GM19468 (cell line): ENCODE measurements at regions not wholly inside any gene's neighbourhood (a gene's known extent, or its start where the extent isn't known, plus 50 kb on each side); places are given as distances from the start of the nearest gene placed in this dataset.

Experiments
- ATAC-seq: cut with Tn5 transposase; IDR thresholded peaks from one replicate; pipeline ENCODE4 v1.9.1; 2021; ENCODE audit warnings: mild to moderate bottlenecking, moderate library complexity, moderate number of reproducible peaks; ENCODE audit not compliant: unreplicated experiment; ENCODE audit errors: extremely low read depth

DNA sequence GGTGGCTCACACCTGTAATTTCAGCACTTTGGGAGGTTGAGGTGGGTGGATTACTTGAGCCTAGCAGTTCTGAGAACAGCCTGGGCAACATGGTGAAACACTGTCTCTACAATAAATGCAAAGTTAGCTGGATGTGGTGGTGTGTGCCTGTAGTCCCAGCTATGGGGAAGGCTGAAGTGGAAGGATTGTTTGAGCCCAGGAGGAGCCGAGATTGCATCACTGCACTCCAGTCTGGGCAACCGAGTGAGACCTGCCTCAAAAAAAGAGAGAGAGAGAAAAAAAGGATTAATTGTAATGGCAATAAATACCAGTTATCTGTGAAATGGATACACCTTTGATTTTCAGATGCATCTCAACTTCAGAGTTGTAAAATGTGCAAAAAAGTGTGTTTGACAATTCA lies 58.8 kb downstream of the SPRY1 start:
- no peak for ATAC-seq

GRCh38 chr4:123462007-123462406 lies 65.4 kb downstream of the SPRY1 start:
- ATAC-seq, result no peak

DNA sequence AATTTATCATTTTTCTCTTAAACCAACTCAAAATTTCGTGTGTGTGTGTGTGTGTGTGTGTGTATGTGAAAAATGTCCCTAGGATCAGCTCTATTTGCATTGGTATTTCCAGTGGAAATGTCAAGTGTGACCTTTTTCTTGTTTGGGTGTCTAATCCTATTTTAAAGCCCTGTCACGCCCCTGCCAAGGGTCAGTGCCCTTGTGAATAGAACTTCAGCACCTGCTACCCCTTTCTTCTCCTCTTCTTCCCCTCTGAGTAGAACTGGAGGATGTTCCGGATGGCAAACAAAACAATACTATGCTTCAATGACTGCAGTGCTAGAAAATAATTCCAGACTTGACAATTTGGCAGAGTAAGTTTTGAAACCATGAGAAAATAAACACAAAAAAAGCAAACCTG lies 67.3 kb downstream of the SPRY1 start:
- no peak for ATAC-seq

GRCh38 chr4:123465416-123465815 lies 68.8 kb downstream of the SPRY1 start:
- no peak for ATAC-seq

DNA sequence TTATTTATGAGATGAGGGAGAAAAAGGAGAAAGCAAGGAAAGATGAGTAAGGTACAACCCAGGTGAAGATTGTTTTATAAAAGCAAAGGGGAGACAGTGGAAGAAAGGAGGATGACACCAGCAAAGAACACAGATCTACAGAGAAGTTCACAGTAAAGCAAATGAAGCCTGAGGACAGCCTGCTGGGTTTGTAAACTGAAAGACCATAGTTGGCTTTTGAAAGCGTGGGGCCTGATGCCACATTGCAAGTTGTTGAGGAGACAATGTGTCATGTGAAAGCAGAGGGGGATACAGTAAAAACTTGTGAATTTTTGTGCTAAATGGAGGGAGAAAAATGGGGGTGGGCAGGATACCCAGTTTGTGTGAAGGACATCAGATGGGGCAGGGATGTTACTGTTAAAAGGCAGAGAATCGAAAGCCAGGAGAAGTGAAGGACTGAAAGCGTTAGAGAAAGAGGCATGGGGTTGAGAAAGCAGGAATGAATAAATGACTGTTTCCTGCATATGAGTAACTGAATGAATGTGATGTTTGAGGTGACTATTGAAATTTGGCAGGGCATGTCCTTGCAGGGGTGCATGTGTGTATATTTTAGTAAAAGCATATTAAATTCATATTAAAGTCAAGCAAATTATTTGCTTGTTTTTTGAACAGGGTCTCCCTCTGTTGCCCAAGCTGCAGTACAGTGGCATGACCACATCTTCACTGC lies 69.6 kb downstream of the SPRY1 start:
- ATAC-seq, result no peak

DNA sequence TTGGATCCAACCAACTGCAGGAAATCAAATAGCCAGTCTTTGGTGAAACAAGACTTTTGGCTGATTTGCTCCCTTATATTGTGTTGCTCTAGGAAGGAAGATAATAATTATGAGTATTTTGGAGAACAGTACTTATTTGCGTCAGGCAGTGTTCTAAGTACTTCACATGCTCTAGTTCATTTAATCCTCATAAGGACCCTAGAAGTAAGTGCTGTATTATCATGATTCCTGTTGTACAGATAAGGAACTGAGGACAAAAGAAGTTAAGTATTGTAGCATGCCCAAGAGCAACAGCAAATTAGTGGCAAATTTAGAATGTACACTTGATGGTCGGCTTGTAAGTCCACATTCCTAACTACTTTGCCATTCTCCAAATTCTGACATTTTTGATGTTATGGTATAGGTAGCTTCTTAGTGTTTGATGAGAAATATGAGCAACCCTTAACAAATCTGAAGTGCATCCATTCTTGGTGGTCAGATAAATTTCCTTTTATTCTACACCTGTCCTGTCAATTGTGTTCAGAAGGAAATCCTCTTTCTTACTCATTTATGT lies 72.0 kb downstream of the SPRY1 start:
- no peak for ATAC-seq

DNA sequence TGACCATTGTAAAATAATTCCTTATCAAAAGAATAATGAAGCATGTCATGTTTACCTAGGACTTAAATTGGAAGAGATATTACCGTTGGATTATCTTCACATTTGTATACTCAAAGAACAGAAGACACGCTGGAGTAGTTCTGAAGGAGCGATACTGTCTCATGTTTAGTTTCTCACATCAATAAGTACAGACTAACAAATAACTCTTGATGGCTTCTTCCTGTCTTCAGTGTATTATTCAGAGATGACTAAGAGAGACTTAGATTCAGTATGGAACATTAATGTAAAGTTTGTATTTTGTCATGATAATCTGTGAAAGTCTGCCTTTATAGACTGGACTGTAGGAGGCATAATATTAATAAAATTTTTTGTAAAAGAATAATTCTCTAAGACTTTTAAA lies 72.7 kb downstream of the SPRY1 start:
- no peak for ATAC-seq

DNA sequence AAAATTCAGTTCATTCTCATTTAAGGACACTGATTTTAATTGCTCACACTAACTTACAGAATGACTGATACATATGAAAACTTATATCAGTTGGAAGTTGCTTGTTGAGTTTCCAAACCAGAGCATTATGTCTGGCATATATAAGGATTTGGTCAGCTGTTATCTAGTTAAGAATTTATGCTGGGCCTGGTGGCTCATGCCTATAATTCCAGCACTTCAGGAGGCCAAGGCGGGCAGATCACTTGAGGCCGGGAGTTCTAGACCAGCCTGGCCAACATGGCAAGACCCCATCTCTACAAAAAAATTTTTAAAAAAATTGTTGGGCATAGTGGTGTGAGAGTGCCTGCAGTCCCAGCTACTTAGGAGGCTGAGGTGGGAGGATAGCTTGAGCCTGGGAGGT lies 73.1 kb downstream of the SPRY1 start:
- ATAC-seq, result no peak

DNA sequence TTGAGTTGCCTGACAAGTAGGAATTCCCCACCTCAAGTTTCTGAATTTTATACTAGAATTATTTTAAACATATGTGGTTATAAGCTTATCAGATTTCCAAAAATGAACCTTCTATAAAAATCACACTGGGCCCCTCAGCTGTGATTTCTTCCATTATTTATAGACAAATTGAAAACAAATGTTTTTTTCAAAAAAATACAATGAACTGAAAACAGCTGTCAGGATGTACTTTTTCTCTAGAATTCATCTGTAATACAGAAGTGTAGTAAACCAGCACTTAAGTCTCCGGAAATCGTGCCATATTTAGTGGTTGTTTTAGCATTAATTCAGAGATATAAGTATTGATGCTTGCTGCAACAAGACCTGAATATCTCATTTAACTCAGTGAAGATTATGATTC lies 74.0 kb downstream of the SPRY1 start:
- no peak for ATAC-seq

GRCh38 chr4:123471655-123472369 lies 75.2 kb downstream of the SPRY1 start:
- no peak for ATAC-seq

- no peak for ATAC-seq
Observed at GRCh38 chr4:123474817-123475216, 78.2 kb downstream of the SPRY1 start.

- no peak for ATAC-seq
Observed at GRCh38 chr4:123476089-123476488, 79.5 kb downstream of the SPRY1 start.

DNA sequence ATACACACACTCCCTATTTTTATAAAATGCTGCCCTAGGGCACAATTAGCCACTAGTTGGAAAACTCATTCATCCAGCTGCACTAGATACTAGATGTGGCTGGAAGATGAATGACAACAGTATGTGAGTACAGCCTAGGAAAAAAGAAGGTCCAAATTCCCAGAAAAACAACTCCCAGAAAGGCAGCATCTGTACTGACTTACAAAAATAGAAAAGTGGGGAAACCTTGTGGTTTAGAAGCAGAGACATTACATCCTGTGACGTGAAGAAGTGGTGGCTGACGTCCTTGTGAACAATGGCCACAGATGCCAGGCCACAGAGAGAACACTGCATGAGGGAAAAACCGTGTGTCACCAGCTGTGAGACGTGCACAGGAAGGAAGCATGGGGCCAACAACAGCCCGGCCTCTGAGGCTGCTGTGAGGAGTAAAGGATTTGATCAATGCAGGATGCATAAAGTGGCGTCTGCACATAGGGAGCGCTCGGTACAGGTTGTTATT lies 81.2 kb downstream of the SPRY1 start:
- ATAC-seq, result no peak

DNA sequence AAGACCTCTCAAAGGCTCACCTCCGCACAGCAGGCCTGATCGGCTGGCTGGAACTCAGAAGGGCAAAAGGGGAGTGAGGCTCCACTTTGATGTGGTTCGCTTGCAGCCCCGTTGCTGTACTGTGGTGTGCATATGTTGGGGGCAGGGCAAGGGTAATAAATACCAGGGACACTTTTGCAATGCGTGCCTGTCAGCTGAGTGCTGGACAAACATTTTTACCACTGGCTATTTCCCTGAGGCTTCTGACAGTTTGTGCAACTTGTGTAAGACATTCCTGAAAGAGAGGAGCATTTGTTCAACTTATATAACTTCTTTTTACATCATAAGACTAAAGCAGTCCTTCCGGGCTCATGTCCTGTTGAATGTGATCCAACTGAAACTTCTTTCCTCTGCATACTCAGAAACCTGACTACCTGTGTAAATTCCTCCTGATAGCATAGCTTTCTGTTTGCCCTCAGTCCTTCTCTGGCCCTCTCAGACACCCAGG lies 82.3 kb downstream of the SPRY1 start:
- ATAC-seq, result no peak

DNA sequence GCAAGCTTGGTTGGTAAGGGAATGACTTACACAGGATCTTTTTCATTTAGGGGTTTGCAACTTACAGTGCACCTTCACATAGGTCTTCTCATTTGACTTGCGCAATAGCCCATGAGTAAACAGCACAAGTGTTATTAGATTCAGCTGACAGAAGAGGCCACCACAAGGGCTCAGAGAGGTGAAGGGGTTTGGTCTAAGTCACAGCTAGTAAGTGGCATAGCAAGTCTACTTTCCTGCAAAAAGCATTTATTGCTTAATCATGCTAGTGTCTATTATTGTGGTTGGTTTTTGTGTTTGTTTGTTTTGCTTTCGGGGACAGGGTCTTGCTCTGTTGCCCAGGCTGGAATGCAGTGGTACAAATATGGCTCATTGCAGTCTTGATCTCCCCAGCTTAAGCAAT lies 83.3 kb downstream of the SPRY1 start:
- ATAC-seq, result no peak

DNA sequence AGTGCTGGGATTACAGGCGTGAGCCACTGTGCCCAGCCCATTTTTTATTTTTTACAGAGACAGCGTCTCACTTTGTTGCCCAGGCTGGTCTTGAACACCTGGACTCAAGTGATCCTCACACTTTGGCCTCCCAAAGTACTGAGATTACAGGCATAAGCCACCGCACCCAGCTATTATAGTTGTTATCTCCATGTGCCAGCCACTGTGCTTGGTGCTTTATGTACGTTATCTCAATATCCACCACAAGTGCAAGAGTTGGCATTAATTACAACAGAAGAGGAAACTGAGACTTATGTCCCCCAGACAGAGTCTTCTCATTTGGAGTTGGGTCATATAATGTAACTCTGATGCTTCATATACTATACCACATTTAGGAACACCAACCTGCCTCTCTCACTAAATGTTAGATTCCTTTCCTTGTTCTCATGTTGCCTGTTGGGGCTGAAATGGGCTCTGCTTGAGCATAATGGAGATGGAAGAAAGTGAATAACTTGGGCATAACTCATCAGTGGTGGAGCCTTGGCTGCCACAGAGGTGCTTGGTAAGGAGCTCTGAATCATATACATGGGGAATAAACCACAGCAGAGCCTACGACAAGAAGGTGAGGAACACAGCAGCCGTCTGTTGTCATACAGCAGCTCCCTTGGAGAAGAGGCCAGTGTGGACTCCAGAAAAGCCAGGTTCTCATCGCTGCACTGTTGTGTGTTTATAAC lies 84.3 kb downstream of the SPRY1 start:
- no peak for ATAC-seq

- ATAC-seq, result no peak
Observed at GRCh38 chr4:123481717-123482116, 85.1 kb downstream of the SPRY1 start.

GRCh38 chr4:123484291-123484926 lies 87.8 kb downstream of the SPRY1 start:
- no peak for ATAC-seq

GRCh38 chr4:123485601-123486000 lies 89.0 kb downstream of the SPRY1 start:
- ATAC-seq, result no peak

DNA sequence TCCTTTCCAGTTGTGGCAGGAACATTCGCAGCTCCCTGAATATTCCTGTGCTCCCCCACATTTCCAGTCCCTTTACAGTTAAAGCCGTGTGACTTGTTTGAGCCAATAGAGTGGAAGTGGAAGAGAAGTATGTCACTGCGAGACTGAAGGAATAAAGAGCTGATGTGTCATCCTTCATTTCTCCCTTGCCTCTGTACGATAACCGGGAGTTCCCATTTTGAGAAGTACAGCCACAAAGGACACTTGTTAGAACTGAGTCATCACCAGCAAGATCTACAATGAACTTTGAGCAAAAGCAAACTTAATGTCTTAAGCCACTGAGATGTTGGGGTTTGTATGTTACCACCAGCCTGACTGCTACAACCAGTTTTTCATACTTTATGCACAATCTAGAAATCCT lies 92.3 kb downstream of the SPRY1 start:
- peak; percentile 46 for ATAC-seq
